HG03575 (cell line): ENCODE measurements at regions not wholly inside any gene's neighbourhood (a gene's known extent, or its start where the extent isn't known, plus 50 kb on each side); places are given as distances from the start of the nearest gene placed in this dataset.
"Not testable (repeated sequence)": the region's sequence is repeated elsewhere in the genome, so short reads cannot be mapped to it uniquely, and the experiment has no call there.

Experiments
- ATAC-seq: cut with Tn5 transposase; IDR thresholded peaks from one replicate; pipeline ENCODE4 v1.9.1; 2021; ENCODE audit not compliant: unreplicated experiment, insufficient number of reproducible peaks, low FRiP score; ENCODE audit errors: extremely low read depth

DNA sequence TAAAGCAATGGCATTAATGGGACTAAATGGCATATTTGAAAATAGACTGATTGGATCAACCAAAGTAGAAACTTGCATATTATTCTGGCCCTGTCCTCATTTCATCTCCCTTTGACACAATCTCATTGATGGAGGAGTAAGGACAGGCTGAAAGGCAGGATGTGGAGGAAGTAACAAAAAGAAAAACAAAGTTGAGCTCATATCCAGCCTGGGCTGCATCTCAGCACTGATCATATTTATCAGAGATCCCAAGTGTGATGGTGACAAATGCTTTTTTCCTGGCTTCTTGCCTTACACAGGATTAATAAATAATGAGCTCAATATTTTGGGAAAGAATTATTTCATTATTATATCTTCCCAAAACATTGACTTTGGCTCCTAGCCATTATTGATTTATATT, 622.7 kb downstream of the CD109 start:
- ATAC-seq, result no peak

DNA sequence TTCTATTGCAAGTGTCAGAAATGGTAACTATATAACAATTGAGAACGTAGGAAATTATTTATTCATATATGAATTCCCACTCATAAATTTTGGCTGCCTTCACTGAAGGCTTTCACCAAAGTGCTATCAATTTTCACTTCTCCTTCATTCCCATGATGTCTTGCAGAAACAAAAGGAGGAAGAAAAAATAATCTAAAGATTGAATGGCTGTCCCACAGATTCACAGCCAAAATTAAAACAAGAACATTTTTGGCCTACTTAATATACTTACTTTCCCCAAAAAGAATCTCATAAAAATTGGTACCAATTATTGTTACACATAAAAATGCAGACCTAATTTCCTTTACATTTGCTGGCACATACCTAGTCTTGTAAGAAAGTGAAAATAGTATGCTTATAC, 616.1 kb downstream of the CD109 start:
- no peak for ATAC-seq

DNA sequence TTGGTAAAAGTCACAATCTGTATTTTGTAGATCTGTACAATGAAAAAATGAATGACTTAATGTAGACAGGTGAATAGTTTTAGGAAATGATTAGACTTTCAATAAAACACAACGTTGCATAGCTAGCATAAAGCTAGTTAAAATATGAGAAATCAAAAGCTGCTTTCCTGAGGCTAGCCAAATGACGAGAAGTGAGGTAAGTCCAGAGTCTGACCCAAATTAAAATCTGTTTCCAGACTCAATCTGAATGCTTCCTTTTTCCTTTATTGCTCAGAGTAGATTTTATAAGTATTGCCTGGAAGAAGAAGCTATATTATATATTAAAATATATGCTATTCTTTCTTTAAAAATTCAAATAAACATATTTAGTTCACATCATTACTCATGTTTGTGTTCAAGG, 615.4 kb downstream of the CD109 start:
- no peak for ATAC-seq

DNA sequence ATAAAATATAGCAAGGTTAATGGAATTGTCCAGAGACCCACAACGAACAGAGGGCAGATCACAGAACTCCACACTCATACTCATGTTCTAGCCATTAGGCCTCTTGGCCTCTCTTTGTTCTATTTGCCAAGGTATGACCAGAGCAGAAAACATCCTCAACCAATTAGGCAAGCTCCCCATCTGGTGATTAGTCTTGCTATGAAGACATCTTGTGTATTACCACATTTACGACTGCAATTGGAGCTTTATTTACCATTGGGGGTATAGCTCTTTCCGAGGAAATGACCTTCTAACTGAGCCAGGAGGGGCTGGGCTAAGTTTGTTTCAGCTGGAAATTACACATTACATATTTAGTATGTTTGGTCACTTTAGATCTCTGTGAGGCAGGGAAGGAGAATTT, 593.9 kb downstream of the CD109 start:
- ATAC-seq, result no peak

DNA sequence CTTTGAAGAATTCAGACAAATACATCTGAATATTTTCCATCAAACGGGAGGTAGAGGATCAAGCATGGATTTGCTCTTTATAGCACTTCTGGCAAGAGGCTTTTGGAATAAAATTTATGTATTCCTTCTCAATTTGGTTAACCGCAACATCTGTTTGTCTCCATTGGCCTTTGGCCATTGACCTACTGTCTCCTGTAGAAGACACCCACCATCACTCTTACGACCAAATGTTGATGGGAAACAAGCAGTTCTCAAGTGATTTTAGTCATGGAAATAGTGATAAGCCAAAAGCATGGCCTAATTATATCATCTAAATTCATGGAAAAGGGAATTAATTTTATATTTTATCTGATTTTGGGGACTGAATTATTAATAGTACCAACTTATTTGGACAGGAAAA, 591.9 kb downstream of the CD109 start:
- no peak for ATAC-seq

DNA sequence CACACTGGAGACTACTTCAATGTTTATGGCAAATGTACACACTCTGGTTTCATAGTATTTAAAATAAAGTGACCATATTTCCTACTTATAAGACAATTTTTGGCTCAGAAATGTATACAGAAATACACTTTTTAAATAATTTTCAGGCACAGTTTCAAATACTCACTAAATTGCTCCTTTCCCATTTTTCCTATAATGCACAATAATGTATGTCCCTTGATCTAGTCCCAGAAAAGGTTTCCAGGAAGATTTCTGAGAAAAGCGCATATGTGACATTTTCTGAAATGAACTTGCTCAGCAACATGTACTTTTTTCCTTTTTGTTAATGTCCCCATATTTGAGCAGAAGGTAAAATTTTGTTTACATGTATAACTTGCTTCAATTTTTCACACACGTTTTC, 591.4 kb downstream of the CD109 start:
- ATAC-seq, result no peak

DNA sequence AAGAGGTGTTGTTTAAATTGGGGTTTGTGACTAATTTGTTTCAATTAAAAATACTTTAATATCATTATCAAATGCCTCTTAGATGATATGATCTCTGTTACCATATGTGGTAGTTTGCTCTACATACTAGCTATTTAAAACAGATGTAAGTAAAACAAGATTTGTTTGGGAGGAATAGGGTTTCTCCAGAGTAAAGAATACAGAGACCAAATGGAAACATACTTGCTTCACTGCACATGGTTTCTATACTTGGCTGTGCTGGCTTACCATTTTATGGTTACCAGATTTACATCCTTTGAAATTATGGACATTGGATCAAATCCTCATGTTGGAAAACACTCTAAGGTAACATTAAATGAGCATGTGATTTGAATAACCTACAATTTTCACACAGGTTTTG, 588.3 kb downstream of the CD109 start:
- ATAC-seq, result no peak

DNA sequence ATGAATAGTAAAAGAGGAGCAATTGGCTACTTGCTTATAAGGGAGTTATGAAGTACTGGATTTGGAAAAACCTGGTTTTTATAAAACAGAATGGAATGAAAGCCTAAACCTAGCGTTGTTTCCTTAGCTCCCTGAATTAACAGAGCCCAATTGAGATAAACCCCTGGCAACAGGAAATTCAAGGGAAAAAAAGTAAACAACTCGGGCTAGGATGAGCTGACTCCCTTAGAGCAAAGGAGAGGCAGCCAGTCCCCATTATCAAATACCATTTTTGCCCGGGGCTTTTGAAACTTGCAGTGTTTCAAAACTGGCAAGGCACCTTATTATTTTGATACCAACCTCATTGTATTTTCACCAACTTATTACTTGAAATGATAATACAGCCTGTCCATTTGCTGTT, 587.5 kb downstream of the CD109 start:
- ATAC-seq, result no peak

DNA sequence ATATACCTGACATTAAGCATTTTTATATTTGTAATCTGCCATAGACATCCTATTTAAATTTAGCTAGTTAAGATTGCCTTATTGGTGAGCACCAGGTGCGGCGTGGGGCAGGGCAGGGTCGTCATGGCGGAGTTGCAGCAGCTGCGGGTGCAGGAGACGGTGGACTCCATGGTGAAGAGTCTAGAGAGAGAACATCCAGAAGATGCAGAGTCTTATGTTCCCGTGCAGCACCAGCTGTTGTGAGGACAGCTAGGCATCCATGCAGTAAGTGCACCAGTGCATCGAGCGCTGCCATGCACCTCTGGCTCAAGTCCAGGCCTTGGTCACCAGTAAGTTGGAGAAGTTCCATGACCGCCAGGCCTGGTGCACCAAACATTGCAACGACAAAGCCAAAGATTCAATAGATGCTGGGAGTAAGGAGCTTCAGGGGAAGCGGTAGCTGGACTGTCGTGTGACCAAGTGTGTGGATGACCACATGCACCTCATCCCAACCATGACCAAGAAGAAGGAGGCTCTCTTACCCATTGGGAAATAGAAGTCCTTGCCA, 586.2 kb downstream of the CD109 start:
- no peak for ATAC-seq

DNA sequence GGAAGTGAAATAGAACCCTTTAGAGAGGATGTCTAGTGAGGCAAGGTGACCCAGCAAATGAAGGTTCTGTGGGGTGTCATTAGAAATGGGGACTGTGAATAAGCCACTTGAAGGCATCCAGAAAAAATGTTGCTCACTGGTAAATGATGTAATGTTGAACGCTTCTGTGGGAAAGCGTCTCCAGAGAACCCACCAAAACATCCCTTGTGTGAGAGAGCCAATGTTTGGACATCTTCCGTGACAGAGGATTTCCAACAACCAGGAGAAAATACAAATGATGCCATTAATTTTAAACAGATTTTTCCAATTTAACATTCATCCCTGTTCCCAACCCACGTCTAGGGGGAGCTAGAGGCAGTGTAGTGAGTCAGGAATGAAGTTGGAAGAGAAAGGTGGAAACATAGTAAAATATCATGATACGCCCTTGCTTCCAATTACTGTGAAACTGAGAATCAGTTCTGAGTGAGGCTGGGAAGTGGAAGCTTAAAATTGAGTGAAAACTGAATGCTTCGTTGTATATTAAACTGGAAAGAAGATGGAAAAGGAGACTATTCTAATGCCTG, 584.2 kb downstream of the CD109 start:
- ATAC-seq, result no peak

DNA sequence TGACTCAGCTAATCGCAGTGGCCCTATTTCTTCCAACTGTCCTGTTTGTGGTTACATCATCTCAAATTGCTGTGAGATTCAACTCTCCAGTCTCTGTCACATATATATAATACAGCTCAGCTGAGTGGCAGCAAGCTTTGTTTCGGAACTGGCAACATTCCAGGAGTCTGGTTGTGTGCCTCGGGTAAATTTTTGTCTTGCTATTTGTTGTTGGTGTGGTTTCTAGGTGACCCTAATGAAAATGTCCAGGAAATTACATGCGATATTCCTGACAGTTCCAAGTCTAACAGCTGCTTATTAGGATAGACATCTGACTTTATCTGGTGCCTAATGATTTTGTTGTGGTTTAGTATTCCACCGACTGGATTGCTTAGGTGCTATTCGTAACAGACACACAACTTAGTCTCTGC, 581.8 kb downstream of the CD109 start:
- no peak for ATAC-seq

DNA sequence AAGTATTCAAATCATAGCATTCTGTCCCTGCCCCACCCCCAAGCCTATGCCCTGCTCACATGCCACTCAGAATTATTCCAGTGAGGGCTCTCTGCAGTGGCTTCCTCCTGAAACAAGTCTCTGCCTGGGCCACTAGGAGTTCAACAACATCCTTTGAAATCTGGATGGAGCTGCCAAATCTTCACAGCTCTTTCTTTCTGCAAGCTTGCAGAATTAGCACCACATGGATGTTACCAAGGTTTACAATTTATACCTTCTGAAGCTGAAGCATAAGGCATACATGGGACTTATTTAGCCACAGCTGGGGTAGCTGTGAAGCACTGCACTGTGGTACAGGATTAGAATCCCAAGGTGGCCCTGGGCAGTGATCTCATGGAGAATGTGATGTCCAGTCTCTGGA, 577.5 kb downstream of the CD109 start:
- ATAC-seq, result no peak

DNA sequence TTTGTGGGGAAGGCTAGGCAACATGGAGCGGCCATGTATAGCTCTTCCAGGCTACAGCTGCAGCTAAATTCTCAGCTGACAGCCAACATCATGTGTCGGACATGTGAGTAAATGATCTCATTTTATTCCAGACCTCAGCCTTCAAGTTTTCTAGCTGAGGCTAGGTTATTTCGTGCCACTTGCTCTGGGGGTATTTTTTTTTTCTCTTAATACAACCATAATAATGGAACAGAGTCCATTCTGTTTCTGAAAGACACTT, 573.5 kb downstream of the CD109 start:
- no peak for ATAC-seq

DNA sequence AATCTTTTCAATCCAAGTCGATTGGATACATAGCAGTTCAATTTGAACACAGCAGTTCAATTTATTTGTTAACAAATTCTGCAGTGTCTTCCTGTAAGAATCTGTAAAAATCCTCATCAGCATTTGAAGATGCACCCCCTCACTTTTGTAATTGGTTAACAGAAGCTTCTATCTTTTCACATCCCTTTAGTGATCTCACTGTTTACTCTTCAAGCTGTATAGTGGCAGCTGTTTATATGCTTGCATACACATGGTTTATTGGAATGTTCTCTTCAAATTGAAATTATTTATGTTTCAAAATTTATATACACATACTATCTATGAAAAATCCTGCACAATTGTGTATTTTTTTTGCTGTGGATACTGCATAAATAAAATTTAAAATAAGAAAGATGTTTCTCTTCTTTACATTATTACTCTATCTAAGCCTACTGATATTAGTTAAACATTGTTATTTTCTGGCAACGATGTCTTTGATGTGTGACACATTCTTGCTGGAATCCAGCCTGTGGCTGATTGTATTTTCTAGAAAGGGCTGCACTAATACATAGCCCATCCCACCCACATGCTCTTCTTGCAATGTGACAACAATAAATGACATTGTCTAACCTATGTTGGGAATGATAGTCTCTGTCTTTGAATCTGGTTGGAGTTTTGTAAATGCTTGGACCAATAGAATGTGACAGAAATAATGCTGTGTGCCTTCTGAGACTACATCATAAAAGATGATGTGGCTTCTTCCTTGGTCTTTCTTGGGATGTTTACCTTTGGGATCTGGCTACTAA, 573.0 kb downstream of the CD109 start:
- ATAC-seq, result no peak

DNA sequence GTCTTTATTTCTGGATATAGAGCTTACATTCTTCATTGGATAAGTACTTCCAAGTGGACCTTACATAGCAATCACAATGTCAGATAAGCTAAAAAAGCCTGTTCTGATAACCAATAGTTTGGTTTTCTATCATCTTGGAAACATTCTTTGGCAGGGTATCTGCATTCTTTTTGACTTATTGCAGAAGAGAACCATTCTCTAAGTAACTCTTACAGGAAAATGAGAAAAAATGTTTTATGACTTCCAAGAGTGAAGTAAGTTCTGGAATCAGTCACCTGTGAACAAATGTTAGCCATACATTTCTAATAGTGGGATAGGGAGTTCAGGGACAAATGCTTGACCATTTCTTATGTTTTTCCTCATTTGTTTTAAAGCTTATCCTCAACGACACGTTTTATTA, 564.0 kb downstream of the CD109 start:
- no peak for ATAC-seq

DNA sequence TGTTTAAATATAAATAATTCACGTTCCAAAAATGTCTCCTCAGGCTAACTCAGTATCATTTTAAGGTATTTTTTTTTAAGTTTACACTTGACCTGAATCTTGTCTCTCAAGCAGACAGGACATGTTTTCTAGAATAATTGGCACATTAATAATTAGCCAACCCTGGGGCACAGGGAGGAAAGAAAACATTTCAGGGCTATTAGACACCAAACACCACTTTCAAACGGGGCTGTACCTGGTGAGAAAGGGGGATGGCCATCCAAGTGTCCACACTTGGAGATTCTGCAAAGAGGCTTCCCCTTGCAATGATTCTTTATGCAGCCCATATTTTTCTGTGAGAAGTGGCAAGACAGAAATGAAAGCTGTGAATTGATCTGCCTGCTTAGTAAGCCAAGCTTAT, 560.8 kb downstream of the CD109 start:
- ATAC-seq, result no peak

DNA sequence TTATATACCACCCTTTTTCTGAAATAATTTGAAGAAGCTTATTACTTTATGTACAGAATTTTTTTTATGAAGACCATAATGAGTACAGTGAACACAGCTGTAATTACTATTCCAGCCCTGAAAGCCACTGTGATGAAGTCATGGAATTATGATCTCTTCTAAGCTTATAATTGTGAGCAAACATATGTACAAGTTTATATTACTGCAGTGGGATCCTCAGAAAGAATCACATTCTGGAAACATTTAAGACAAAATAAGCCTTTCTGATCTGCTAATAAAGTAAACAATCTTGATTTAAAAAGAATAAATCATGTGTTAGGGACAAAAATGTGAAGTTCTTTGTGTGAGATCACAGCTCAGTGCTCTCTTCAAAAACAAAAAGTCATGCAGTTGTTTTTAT, 560.4 kb downstream of the CD109 start:
- no peak for ATAC-seq

DNA sequence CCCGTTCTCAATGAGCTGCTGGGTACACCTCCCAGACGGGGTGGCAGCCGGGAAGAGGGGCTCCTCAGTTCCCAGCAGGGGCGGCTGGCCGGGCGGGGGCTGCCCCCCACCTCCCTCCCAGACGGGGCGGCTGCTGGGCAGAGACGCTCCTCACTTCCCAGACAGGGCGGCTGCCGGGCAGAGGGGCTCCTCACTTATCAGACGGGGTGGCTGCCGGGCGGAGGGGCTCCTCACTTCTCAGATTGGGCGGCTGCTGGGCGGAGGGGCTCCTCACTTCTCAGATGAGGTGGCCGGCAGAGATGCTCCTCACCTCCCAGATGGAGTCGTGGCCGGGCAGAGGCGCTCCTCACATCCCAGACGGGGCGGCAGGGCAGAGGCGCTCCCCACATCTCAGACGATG, 559.0 kb downstream of the CD109 start:
- ATAC-seq, result not testable (repeated sequence)

DNA sequence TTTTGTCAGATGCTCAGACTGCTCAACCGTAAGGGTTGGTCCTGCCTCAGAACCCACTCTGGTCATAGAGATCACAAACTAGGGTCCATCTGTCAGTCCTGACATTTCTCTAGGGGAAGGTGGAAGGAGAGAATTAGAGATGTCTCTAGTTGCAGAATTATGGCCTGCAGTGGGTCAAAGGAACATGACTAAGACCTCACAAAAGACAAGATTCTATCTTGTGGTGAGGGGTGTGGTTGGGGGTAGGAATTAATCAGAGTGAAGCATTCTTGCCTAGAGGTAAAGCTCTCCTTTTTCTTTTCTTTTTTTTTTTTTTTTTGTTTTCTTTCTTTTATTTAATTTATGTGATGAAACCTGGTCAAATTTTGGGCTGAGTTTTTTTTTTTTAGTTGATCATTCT, 558.1 kb downstream of the CD109 start:
- not testable (repeated sequence) for ATAC-seq

DNA sequence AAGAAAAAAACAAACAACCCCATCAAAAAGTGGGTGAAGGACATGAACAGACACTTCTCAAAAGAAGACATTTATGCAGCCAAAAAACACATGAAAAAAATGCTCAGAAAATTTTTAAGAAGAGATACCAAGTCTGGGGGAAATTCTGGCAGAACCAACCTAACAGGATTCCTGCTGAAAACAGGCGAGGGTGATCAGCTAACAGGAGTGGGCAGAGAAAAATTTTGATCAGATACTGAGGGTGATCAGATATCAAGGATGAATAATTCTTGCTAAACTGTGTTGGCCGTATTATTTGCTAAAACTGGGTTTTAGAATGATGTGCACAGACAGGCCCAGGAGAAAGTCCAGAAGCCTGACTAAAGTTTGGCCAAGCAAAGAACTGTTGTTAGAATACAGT, 557.3 kb downstream of the CD109 start:
- no peak for ATAC-seq
